ENCODE measurements at regions not wholly inside any gene's neighbourhood (a gene's known extent, or its start where the extent isn't known, plus 50 kb on each side); places are given as distances from the start of the nearest gene placed in this dataset.

DNA sequence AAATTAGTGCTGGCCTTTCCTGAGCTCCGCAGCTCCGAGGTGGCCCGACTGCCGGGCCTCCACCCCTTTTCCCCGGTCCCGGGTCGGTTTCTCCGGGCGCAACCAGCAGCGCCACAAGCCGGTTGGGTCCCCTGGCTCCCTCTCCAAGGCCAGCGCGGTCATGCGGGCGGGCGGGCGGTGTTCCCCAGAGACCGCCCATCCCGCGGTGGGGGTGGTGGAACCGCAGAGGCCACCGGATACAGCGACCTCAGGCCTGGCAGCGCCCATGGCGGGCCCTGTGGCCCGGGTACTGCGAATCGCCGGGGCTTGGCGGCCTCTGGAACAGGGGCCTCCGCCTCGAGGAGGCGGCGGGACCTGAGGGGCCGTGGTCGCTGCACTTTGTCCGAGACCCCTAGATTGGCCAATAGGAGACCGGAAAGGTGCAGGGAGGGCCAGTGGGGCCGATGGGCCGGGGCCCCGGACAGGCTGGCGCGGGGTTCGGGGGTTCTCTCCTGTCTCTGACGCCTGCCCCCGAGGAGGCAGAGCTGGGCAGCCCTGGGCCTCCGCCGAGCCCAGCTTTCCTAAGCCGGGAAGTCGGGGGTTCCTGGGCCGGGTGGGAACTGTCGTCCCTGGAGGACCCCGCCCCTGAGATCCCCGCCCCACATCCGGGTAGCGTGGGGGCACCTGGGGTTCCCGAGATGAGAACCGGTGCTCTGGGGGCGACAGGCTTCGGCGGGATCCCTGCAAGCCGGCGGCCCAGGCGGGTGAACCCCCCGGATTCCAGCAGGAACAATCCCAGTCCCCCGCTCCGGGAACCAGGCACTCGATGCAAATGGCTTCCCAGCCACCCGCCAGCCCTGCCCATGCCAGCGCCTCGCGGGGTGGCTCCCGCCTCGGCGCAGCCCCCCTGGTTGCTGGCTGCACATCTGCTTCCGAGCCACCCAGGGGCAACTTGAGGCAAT, 293.9 kb downstream of the ZSWIM6 start (continued):
- TF ChIP-seq TAF1 (IDR thresholded peaks at IDR 0.05; ENCODE audit: borderline replicate concordance, low read depth, low read length) (no peak), EZH2phosphoT487 (IDR thresholded peaks at IDR 0.05; ENCODE audit: borderline replicate concordance, low read depth) (no peak)

DNA sequence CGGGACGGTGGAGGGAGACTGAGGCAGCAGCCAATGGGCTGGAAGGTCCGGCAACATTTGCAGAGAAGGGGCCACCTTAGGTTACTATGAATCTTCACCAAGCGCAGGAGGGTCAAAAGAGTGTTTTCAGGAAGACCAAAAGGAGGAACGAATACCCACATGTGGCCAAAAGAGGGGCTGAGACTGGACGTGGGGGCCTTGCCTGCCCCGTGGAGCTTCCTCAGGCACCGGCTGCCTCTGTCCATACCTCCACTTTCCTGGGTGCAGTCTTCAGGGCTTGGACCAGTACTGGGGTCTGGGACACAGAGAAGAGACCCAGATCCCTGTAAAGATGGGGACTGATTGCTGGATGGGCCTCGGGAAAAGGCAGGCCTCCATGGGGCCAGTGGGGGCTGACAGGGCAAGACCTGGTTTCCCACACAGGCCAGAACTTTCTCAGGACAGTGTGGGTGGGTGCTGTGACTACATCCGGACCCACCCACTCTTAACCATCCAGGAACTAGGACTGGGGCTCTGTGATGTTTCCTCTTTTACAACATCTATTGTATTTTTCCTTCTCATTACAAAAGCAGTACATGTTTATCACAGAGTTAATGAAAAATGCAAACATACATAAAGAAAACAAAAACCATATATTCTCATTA, 294.7 kb downstream of the ZSWIM6 start:
- H3K9ac ChIP-seq, result no peak overlapping the region
- no peaks in the 10 kb centered on the region for H3F3A ChIP-seq (replicated peaks; ENCODE audit: insufficient read depth)
- H3K4me1 ChIP-seq (ENCODE audit: control insufficient read depth in 1 of 2, insufficient read depth in 2 of 2, low read depth in 1 of 2, low read length in 1 of 2), result peaks cover 0 to 3% of the 10 kb centered on the region in 2 experiments; a peak in 1 of 4 replicates
- H3K79me2 ChIP-seq (ENCODE audit: insufficient read depth), result no peaks in the 10 kb centered on the region
- H3K36me3 ChIP-seq (replicated peaks in 1 of 2; ENCODE audit: control insufficient read depth in 1 of 2, insufficient read depth in 2 of 2, low read length in 1 of 2), result no peaks in the 10 kb centered on the region
- TF ChIP-seq MXI1 (IDR thresholded peaks at IDR 0.05; ENCODE audit: low read depth, low read length), result no peak
- TF ChIP-seq ELF1 (IDR thresholded peaks at IDR 0.05), result no peak
- no peak for TF ChIP-seq RCOR1 (IDR thresholded peaks at IDR 0.05; ENCODE audit: low read length)
- TF ChIP-seq RFX5 (IDR thresholded peaks at IDR 0.05; ENCODE audit: low read length), result no peak
- TF ChIP-seq NRF1 (IDR thresholded peaks at IDR 0.05; ENCODE audit: low read depth, low read length), result no peak
- no peak for TF ChIP-seq YY1 (IDR thresholded peaks at IDR 0.05; ENCODE audit: low read depth)
- no peak for TF ChIP-seq TAF1 (IDR thresholded peaks at IDR 0.05; ENCODE audit: borderline replicate concordance, low read depth, low read length)
- TF ChIP-seq, protein P1, sequence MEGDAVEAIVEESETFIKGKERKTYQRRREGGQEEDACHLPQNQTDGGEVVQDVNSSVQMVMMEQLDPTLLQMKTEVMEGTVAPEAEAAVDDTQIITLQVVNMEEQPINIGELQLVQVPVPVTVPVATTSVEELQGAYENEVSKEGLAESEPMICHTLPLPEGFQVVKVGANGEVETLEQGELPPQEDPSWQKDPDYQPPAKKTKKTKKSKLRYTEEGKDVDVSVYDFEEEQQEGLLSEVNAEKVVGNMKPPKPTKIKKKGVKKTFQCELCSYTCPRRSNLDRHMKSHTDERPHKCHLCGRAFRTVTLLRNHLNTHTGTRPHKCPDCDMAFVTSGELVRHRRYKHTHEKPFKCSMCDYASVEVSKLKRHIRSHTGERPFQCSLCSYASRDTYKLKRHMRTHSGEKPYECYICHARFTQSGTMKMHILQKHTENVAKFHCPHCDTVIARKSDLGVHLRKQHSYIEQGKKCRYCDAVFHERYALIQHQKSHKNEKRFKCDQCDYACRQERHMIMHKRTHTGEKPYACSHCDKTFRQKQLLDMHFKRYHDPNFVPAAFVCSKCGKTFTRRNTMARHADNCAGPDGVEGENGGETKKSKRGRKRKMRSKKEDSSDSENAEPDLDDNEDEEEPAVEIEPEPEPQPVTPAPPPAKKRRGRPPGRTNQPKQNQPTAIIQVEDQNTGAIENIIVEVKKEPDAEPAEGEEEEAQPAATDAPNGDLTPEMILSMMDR (IDR thresholded peaks at IDR 0.05), result no peak
- TF ChIP-seq EP300 (IDR thresholded peaks at IDR 0.05; ENCODE audit: borderline replicate concordance in 1 of 2, low read depth in 1 of 2, low read length in 1 of 2), result no peak
- TF ChIP-seq, protein P2, sequence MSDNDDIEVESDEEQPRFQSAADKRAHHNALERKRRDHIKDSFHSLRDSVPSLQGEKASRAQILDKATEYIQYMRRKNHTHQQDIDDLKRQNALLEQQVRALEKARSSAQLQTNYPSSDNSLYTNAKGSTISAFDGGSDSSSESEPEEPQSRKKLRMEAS (IDR thresholded peaks at IDR 0.05; ENCODE audit: low read depth), result no peak
- no peak for TF ChIP-seq FOXM1 (IDR thresholded peaks at IDR 0.05; ENCODE audit: low read depth)
- no peak for TF ChIP-seq TCF12 (IDR thresholded peaks at IDR 0.05)
- no peak for TF ChIP-seq GABPA (IDR thresholded peaks at IDR 0.05; ENCODE audit: low read depth)
- DNase-seq, result no peak
- no peaks in the 10 kb centered on the region for H3K9me3 ChIP-seq
- no peak overlapping the region for H3K4me3 ChIP-seq (ENCODE audit: low read depth in 2 of 2, low read length in 1 of 2)
- WGBS (ENCODE audit: low lambda C conversion rate), result 91% methylated on average over 10 of the region's 10 CpGs
- no peak overlapping the region for H2AFZ ChIP-seq (ENCODE audit: low read depth)
- H4K20me1 ChIP-seq (ENCODE audit: insufficient read depth), result no peaks in the 10 kb centered on the region
- CTCF ChIA-PET, result interaction anchor here (0.6 kb wide), 1 partner anchor 12 kb away, joined by 3 read pairs; no protein-coding TSS in a partner anchor
- POLR2A ChIA-PET, result no interaction called here
- H3K9me2 ChIP-seq, result no peaks in the 10 kb centered on the region
- no peaks in the 10 kb centered on the region for H3K27me3 ChIP-seq (ENCODE audit: insufficient read depth)
- no peak overlapping the region for H3K4me2 ChIP-seq
- no peak overlapping the region for H3K27ac ChIP-seq (ENCODE audit: low read depth in 2 of 2, low read length in 1 of 2)
